Endothelial cell of umbilical vein (primary cell): ENCODE measurements at regions not wholly inside any gene's neighbourhood (a gene's known extent, or its start where the extent isn't known, plus 50 kb on each side); places are given as distances from the start of the nearest gene placed in this dataset.

Experiments
- BruUV-seq: library from RNA; stranded (reverse); fragments of 400-500 nt; replicated peaks from 2 replicates; lab custom pipeline; 2021; lab: Mats Ljungman, UMichigan
- CTCF ChIA-PET: fragments of 300-600, 350-600 bp; sonication (Branson Sonifier 250); formaldehyde crosslinking; loops from one replicate; lab custom pipeline; 2021; ENCODE audit warnings: antibody characterized with exemption, inconsistent platforms; lab: Charles Lee
- POLR2A ChIA-PET: fragments of 300-600, 350-600 bp; sonication (Branson Sonifier 250); formaldehyde crosslinking; loops from one replicate; lab custom pipeline; 2021; ENCODE audit warnings: antibody characterized with exemption, inconsistent platforms; lab: Charles Lee
- DNase-seq: peaks from one replicate; pipeline ENCODE4 v3.0.0-alpha.2; 2011; ENCODE audit warnings: low read depth, low spot score
- FAIRE-seq: peaks from 2 replicates; lab custom pipeline; 2011; peaks lifted over from hg19 to GRCh38; lab: Jason Lieb, UNC
- H2AFZ ChIP-seq: 2 replicates; pipeline ENCODE4 v1.6.0; 2012; ENCODE audit warnings: low read depth, low read length, control low read depth, inconsistent platforms
- H3K27ac ChIP-seq: 2 replicates; pipeline ENCODE4 v1.5.1; 2011; ENCODE audit warnings: low read depth, mild to moderate bottlenecking, control low read depth, low read length, moderate library complexity; ENCODE audit not compliant: insufficient read depth
- H3K27me3 ChIP-seq, 2 experiments: 2 replicates each; pipeline versions ENCODE4 v1.6.0 to v1.6.1; 2011; ENCODE audit warnings: low read length in 2 of 2, mixed read lengths in 1 of 2; ENCODE audit not compliant: control insufficient read depth in 2 of 2, insufficient read depth in 2 of 2
- H3K36me3 ChIP-seq, 2 experiments: 2 replicates in 1 of 2; 3 replicates in 1 of 2; pipeline ENCODE4 v1.5.1; 2011; ENCODE audit warnings: low read length in 2 of 2, mild to moderate bottlenecking in 1 of 2, moderate library complexity in 1 of 2; ENCODE audit not compliant: control insufficient read depth in 2 of 2, insufficient read depth in 2 of 2; ENCODE audit errors: extremely low read depth in 1 of 2
- H3K4me1 ChIP-seq: 3 replicates; pipeline ENCODE4 v1.5.1; 2011; ENCODE audit warnings: mild to moderate bottlenecking, low read length; ENCODE audit not compliant: control insufficient read depth, insufficient read depth; ENCODE audit errors: extremely low read depth
- H3K4me2 ChIP-seq: 2 replicates; pipeline ENCODE4 v1.6.1; 2011; ENCODE audit warnings: low read length, control low read depth, mixed read lengths; ENCODE audit not compliant: insufficient read depth
- H3K4me3 ChIP-seq, 3 experiments: fragments of 200-600 bp in 1 of 3; sonication (generic), shearing (Covaris generic) in 1 of 3; replicated peaks in 1 of 3; 2 replicates each; pipeline ENCODE4 v1.5.1; 2011 to 2016; ENCODE audit warnings: control low read depth in 3 of 3, low read length in 3 of 3, mild to moderate bottlenecking in 2 of 3, inconsistent platforms in 1 of 3, low read depth in 1 of 3, moderate library complexity in 1 of 3; ENCODE audit not compliant: insufficient read depth in 1 of 3
- H3K79me2 ChIP-seq: 2 replicates; pipeline ENCODE4 v1.6.0; 2012; ENCODE audit warnings: low read length, inconsistent platforms; ENCODE audit not compliant: control insufficient read depth, insufficient read depth
- H3K9ac ChIP-seq: replicated peaks from 2 replicates; pipeline ENCODE3; 2011; ENCODE audit warnings: low read length, control low read depth; ENCODE audit not compliant: insufficient read depth; ENCODE audit errors: extremely low read depth
- H3K9me1 ChIP-seq: replicated peaks from 3 replicates; pipeline ENCODE4 v1.6.0; 2011; ENCODE audit warnings: mild to moderate bottlenecking, low read length; ENCODE audit not compliant: control insufficient read depth, insufficient read depth; ENCODE audit errors: extremely low read depth
- H3K9me3 ChIP-seq: replicated peaks from 2 replicates; pipeline ENCODE4 v1.5.1; 2012; ENCODE audit warnings: low read length, inconsistent platforms; ENCODE audit not compliant: control insufficient read depth, insufficient read depth
- H4K20me1 ChIP-seq: replicated peaks from 2 replicates; pipeline ENCODE3; 2011; ENCODE audit warnings: mild to moderate bottlenecking, low read length; ENCODE audit not compliant: control insufficient read depth, insufficient read depth; ENCODE audit errors: extremely low read depth
- CTCF ChIP-seq, 2 donors: IDR thresholded peaks; 1 replicate in 1 of 2; 2 replicates in 1 of 2; pipeline ENCODE4 v1.5.1; 2011; ENCODE audit warnings: low read length in 2 of 2, mild to moderate bottlenecking in 2 of 2, moderate library complexity in 2 of 2, control low read depth in 1 of 2, inconsistent platforms in 1 of 2, low read depth in 1 of 2; ENCODE audit not compliant: insufficient read depth in 1 of 2; ENCODE audit errors: extremely low read depth in 1 of 2
- EZH2 ChIP-seq: IDR thresholded peaks from 2 replicates; pipeline ENCODE4 v1.6.1; 2012; ENCODE audit warnings: borderline replicate concordance, low read depth, mild to moderate bottlenecking, moderate library complexity, low read length, inconsistent platforms; ENCODE audit not compliant: severe bottlenecking
- GATA2 ChIP-seq: IDR thresholded peaks from 2 replicates; pipeline ENCODE4 v1.7.0; 2011; ENCODE audit warnings: low read depth, mild to moderate bottlenecking, moderate library complexity, mixed read lengths, low read length; ENCODE audit not compliant: insufficient read length, insufficient read depth
- JUN ChIP-seq: IDR thresholded peaks from 2 replicates; pipeline ENCODE4 v1.6.1; 2011; ENCODE audit warnings: borderline replicate concordance, low read depth; ENCODE audit not compliant: insufficient read length, insufficient read depth
- MAX ChIP-seq: IDR thresholded peaks from 2 replicates; pipeline ENCODE4 v1.6.1; 2011; ENCODE audit not compliant: insufficient read depth, insufficient read length
- MYC ChIP-seq: IDR thresholded peaks from one replicate; pipeline ENCODE4 v1.6.1; 2011; ENCODE audit warnings: mild to moderate bottlenecking, low read depth, low read length
- POLR2AphosphoS5 ChIP-seq: IDR thresholded peaks from 2 replicates; pipeline ENCODE4 v1.6.1; 2012; ENCODE audit warnings: low read depth, mild to moderate bottlenecking, control low read depth, low read length, moderate library complexity; ENCODE audit not compliant: insufficient read depth
- dilution Hi-C: fragments of 300-500 bp; cut with MboI; formaldehyde crosslinking; loops from one replicate; pipeline ENCODE4 v1.15.0; 2019; ENCODE audit warnings: low sequenced_read_pairs; ENCODE audit not compliant: extremely low pct_ligation_motif_present
- intact Hi-C: fragments of 100-400 bp; cut with micrococcal nuclease; formaldehyde crosslinking; loops from one replicate; pipeline ENCODE4 v1.10.0; 2022

- Histone ChIP-seq H3K4me2 (no peak overlapping the region), H2AFZ (no peak overlapping the region), H3K36me3 (no peaks in the 10 kb centered on the region), H3K27ac (no peak overlapping the region), H3K79me2 (no peaks in the 10 kb centered on the region), H3K9me1 (no peaks in the 10 kb centered on the region), H4K20me1 (no peaks in the 10 kb centered on the region), H3K4me3 (no peak overlapping the region), H3K9me3 (no peaks in the 10 kb centered on the region), H3K9ac (no peak overlapping the region), H3K27me3 (no peaks in the 10 kb centered on the region), H3K4me1 (no peaks in the 10 kb centered on the region)
- intact Hi-C loops (no loop called here), dilution Hi-C loops (no loop called here)
- CTCF ChIA-PET, result no interaction called here
- POLR2A ChIA-PET, result no interaction called here
- TF ChIP-seq MAX (no peak), GATA2 (no peak), POLR2AphosphoS5 (no peak), JUN (no peak), EZH2 (no peak), MYC (no peak), CTCF (IDR thresholded peaks at IDR 0.05; ENCODE audit: extremely low read depth in 1 of 2, insufficient read depth in 1 of 2, low read depth in 1 of 2, low read length in 2 of 2) (no peak)
- no TSS peak for BruUV-seq
- no peak for DNase-seq
- no peak for FAIRE-seq
Measured at GRCh38 chr5:35545190-35545589, 72.5 kb upstream of the SPEF2 start.
